Nephron progenitor cell (in vitro differentiated cells): ENCODE measurements at regions not wholly inside any gene's neighbourhood (a gene's known extent, or its start where the extent isn't known, plus 50 kb on each side); places are given as distances from the start of the nearest gene placed in this dataset.
"Not testable (repeated sequence)": the region's sequence is repeated elsewhere in the genome, so short reads cannot be mapped to it uniquely, and the experiment has no call there.

Experiments used
- DNase-seq: peaks from one replicate; pipeline ENCODE4 v3.0.0; 2021
- H3K27ac Mint-ChIP-seq: 2 replicates; pipeline ENCODE4 v1.8.0; 2021; ENCODE audit warnings: mild to moderate bottlenecking, moderate library complexity, mixed read lengths
- H3K27me3 Mint-ChIP-seq: 2 replicates; pipeline ENCODE4 v1.8.0; 2021; ENCODE audit warnings: mild to moderate bottlenecking, low read depth, mixed read lengths; ENCODE audit not compliant: poor library complexity
- H3K36me3 Mint-ChIP-seq: 2 replicates; pipeline ENCODE4 v1.8.0; 2021; ENCODE audit warnings: low read depth, mixed read lengths
- H3K4me1 Mint-ChIP-seq: 2 replicates; pipeline ENCODE4 v1.8.0; 2021; ENCODE audit warnings: mixed read lengths
- H3K4me3 Mint-ChIP-seq: 2 replicates; pipeline ENCODE4 v1.8.0; 2021; ENCODE audit warnings: mild to moderate bottlenecking, moderate library complexity, mixed read lengths
- H3K9me3 Mint-ChIP-seq: 2 replicates; pipeline ENCODE4 v1.8.0; 2021; ENCODE audit warnings: mild to moderate bottlenecking, moderate library complexity, mixed read lengths
- CTCF ChIP-seq: fragments of 200-600 bp; sonication (generic); IDR thresholded peaks from 2 replicates; pipeline ENCODE4 v1.5.0; 2021; ENCODE audit warnings: antibody characterized with exemption

GRCh38 chr5:62084391-62084790 lies 221.6 kb upstream of the KIF2A start:
- Mint-ChIP-seq H3K36me3 (no peaks in the 10 kb centered on the region), H3K4me1 (no peaks in the 10 kb centered on the region), H3K4me3 (no peak overlapping the region), H3K9me3 (no peaks in the 10 kb centered on the region), H3K27ac (no peak overlapping the region), H3K27me3 (peaks cover 5% of the 10 kb centered on the region)
- TF ChIP-seq CTCF, result no peak
- DNase-seq, result no peak

- DNase-seq, result no peak
- Mint-ChIP-seq H3K36me3 (no peaks in the 10 kb centered on the region), H3K9me3 (no peaks in the 10 kb centered on the region), H3K27ac (no peak overlapping the region), H3K4me3 (no peak overlapping the region), H3K4me1 (peaks cover 12% of the 10 kb centered on the region), H3K27me3 (no peaks in the 10 kb centered on the region)
- TF ChIP-seq CTCF, result no peak
These were observed 215.1 kb upstream of the KIF2A start for GRCh38 chr5:62090953-62091352.

GRCh38 chr5:62093411-62093810 lies 212.6 kb upstream of the KIF2A start:
- Mint-ChIP-seq H3K9me3 (no peaks in the 10 kb centered on the region), H3K27ac (no peak overlapping the region), H3K27me3 (no peaks in the 10 kb centered on the region), H3K4me1 (peaks cover 12% of the 10 kb centered on the region), H3K36me3 (no peaks in the 10 kb centered on the region), H3K4me3 (no peak overlapping the region)
- DNase-seq, result no peak
- no peak for TF ChIP-seq CTCF

- no peaks in the 10 kb centered on the region for H3K36me3 Mint-ChIP-seq
- H3K9me3 Mint-ChIP-seq, result no peaks in the 10 kb centered on the region
- no peak for TF ChIP-seq CTCF
- no peaks in the 10 kb centered on the region for H3K27me3 Mint-ChIP-seq
- H3K27ac Mint-ChIP-seq, result no peak overlapping the region
- DNase-seq, result peak; percentile 61
- H3K4me1 Mint-ChIP-seq, result peaks cover 12% of the 10 kb centered on the region
- no peak overlapping the region for H3K4me3 Mint-ChIP-seq
These were observed 212.0 kb upstream of the KIF2A start for GRCh38 chr5:62093976-62094375.

GRCh38 chr5:62097361-62097760 lies 208.6 kb upstream of the KIF2A start:
- peaks cover 12% of the 10 kb centered on the region for H3K4me1 Mint-ChIP-seq
- no peaks in the 10 kb centered on the region for H3K9me3 Mint-ChIP-seq
- TF ChIP-seq CTCF, result no peak
- no peak for DNase-seq
- H3K27me3 Mint-ChIP-seq, result peaks cover 9% of the 10 kb centered on the region
- H3K36me3 Mint-ChIP-seq, result no peaks in the 10 kb centered on the region
- no peak overlapping the region for H3K4me3 Mint-ChIP-seq
- no peak overlapping the region for H3K27ac Mint-ChIP-seq

GRCh38 chr5:62100201-62100600 lies 205.8 kb upstream of the KIF2A start:
- DNase-seq, result no peak
- Mint-ChIP-seq H3K27me3 (peaks cover 12% of the 10 kb centered on the region), H3K4me3 (no peak overlapping the region), H3K27ac (no peak overlapping the region), H3K36me3 (no peaks in the 10 kb centered on the region), H3K4me1 (no peaks in the 10 kb centered on the region), H3K9me3 (peaks cover 18% of the 10 kb centered on the region)
- TF ChIP-seq CTCF, result no peak

GRCh38 chr5:62103863-62104262 lies 202.1 kb upstream of the KIF2A start:
- DNase-seq, H3K36me3 Mint-ChIP-seq, H3K4me1 Mint-ChIP-seq, H3K4me3 Mint-ChIP-seq, H3K27ac Mint-ChIP-seq: not testable (repeated sequence)
- peaks cover 18% of the 10 kb centered on the region for H3K9me3 Mint-ChIP-seq
- peaks cover 12% of the 10 kb centered on the region for H3K27me3 Mint-ChIP-seq
